Suprapubic skin (tissue), 4 donors: ENCODE measurements at regions not wholly inside any gene's neighbourhood (a gene's known extent, or its start where the extent isn't known, plus 50 kb on each side); places are given as distances from the start of the nearest gene placed in this dataset.

Experiments
- CTCF ChIP-seq, 2 donors: fragments of 200-600 bp in 1 of 2; fragments of 450-650 bp in 1 of 2; sonication (generic) in 1 of 2; IDR thresholded peaks; one replicate each; pipeline ENCODE4 v1.5.1; 2016 to 2019; ENCODE audit warnings: antibody characterized with exemption in 2 of 2, mild to moderate bottlenecking in 1 of 2, moderate library complexity in 1 of 2
- EP300 ChIP-seq: sonication (generic); formaldehyde crosslinking; IDR thresholded peaks from one replicate; pipeline ENCODE4 v1.6.1; 2017; ENCODE audit warnings: antibody characterized with exemption
- POLR2A ChIP-seq, 2 donors: fragments of 450-650 bp; IDR thresholded peaks; one replicate each; pipeline ENCODE4 v1.6.1; 2017; ENCODE audit warnings: antibody characterized with exemption in 2 of 2, mild to moderate bottlenecking in 2 of 2, moderate library complexity in 2 of 2
- POLR2AphosphoS5 ChIP-seq, 3 donors: sonication (generic); formaldehyde crosslinking; IDR thresholded peaks; one replicate each; pipeline ENCODE4 v1.6.1; 2017; ENCODE audit warnings: antibody characterized with exemption in 3 of 3

- TF ChIP-seq CTCF (IDR thresholded peaks at IDR 0.05) (no peak), POLR2A (IDR thresholded peaks at IDR 0.05) (no peak), POLR2AphosphoS5 (IDR thresholded peaks at IDR 0.05) (no peak), EP300 (no peak)
These were observed 156.8 kb upstream of the ALG10B start for GRCh38 chr12:38159591-38160317.
